H1 (cell line): ENCODE measurements at regions not wholly inside any gene's neighbourhood (a gene's known extent, or its start where the extent isn't known, plus 50 kb on each side); places are given as distances from the start of the nearest gene placed in this dataset.

Source experiments
- POLR2A ChIP-seq, 2 experiments: IDR thresholded peaks; 1 replicate in 1 of 2; 2 replicates in 1 of 2; pipeline ENCODE4 v1.6.1; 2011; ENCODE audit warnings: low read depth in 2 of 2, low read length in 2 of 2, mild to moderate bottlenecking in 2 of 2; ENCODE audit errors: control extremely low read depth in 1 of 2
- POLR2AphosphoS5 ChIP-seq: IDR thresholded peaks from 2 replicates; pipeline ENCODE4 v1.6.1; 2011; ENCODE audit warnings: low read depth, low read length
- TF ChIP-seq, protein P1 (sequence below), 3 experiments: IDR thresholded peaks; 1 replicate in 2 of 3; 2 replicates in 1 of 3; pipeline versions ENCODE4 v1.5.1 to v1.6.1; 2011; ENCODE audit warnings: low read length in 3 of 3, mild to moderate bottlenecking in 3 of 3, inconsistent platforms in 2 of 3, low read depth in 1 of 3, moderate library complexity in 1 of 3; ENCODE audit not compliant: insufficient read depth in 1 of 3; ENCODE audit errors: control extremely low read depth in 1 of 3

DNA sequence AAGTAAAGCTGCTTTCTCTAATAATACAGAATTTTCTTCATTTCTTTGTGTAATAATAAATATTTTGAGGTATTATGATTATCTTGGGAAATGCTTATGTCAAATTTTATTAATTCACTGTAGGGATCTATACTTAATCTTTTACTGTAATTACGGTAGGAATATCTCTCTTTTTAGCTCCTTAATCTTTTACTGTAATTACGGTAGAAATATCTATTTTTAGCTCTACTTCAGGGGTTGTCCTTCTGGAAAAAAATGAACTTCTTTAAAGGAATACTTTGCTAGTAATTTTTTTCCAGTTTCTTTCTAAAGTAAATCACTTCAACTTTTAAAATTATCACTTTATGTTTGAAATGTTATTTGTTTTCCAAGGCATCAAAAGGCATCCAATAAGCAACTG lies 2229.4 kb upstream of the AGA start:
- TF ChIP-seq POLR2A (IDR thresholded peaks at IDR 0.05; ENCODE audit: control extremely low read depth in 1 of 2, low read depth in 2 of 2, low read length in 2 of 2): no peak
- no peak for TF ChIP-seq POLR2AphosphoS5
- TF ChIP-seq, protein P1, sequence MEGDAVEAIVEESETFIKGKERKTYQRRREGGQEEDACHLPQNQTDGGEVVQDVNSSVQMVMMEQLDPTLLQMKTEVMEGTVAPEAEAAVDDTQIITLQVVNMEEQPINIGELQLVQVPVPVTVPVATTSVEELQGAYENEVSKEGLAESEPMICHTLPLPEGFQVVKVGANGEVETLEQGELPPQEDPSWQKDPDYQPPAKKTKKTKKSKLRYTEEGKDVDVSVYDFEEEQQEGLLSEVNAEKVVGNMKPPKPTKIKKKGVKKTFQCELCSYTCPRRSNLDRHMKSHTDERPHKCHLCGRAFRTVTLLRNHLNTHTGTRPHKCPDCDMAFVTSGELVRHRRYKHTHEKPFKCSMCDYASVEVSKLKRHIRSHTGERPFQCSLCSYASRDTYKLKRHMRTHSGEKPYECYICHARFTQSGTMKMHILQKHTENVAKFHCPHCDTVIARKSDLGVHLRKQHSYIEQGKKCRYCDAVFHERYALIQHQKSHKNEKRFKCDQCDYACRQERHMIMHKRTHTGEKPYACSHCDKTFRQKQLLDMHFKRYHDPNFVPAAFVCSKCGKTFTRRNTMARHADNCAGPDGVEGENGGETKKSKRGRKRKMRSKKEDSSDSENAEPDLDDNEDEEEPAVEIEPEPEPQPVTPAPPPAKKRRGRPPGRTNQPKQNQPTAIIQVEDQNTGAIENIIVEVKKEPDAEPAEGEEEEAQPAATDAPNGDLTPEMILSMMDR (IDR thresholded peaks at IDR 0.05; ENCODE audit: control extremely low read depth in 1 of 3, insufficient read depth in 1 of 3, low read depth in 1 of 3, low read length in 3 of 3): no peak
